ENCODE measurements at regions not wholly inside any gene's neighbourhood (a gene's known extent, or its start where the extent isn't known, plus 50 kb on each side); places are given as distances from the start of the nearest gene placed in this dataset.

- H3K27me3 ChIP-seq (ENCODE audit: control insufficient read depth, insufficient read depth, low read length) = no peaks in the 10 kb centered on the region
- H3K27ac ChIP-seq (ENCODE audit: low read depth, low read length) = no peak overlapping the region
- peaks cover 4% of the 10 kb centered on the region for H3K4me1 ChIP-seq (ENCODE audit: control insufficient read depth, insufficient read depth, low read length)
- no peaks in the 10 kb centered on the region for H3K36me3 ChIP-seq (ENCODE audit: control insufficient read depth, insufficient read depth, low read length)
- H3K9ac ChIP-seq (ENCODE audit: low read length) = no peak overlapping the region
- no peak overlapping the region for H3K4me3 ChIP-seq (ENCODE audit: low read length)
These were observed 235.9 kb downstream of the REEP3 start for GRCh38 chr10:63757067-63757466.

GRCh38 chr10:63758080-63758479 is 236.9 kb downstream of the REEP3 start:
- Histone ChIP-seq H3K4me1 (ENCODE audit: control insufficient read depth, insufficient read depth, low read length) (peaks cover 4% of the 10 kb centered on the region), H3K4me3 (ENCODE audit: low read length) (no peak overlapping the region), H3K27me3 (ENCODE audit: control insufficient read depth, insufficient read depth, low read length) (no peaks in the 10 kb centered on the region), H3K9ac (ENCODE audit: low read length) (no peak overlapping the region), H3K27ac (ENCODE audit: low read depth, low read length) (no peak overlapping the region), H3K36me3 (ENCODE audit: control insufficient read depth, insufficient read depth, low read length) (no peaks in the 10 kb centered on the region)

- Histone ChIP-seq H3K4me1 (ENCODE audit: control insufficient read depth, insufficient read depth, low read length) (peaks cover 4% of the 10 kb centered on the region), H3K9ac (ENCODE audit: low read length) (no peak overlapping the region), H3K36me3 (ENCODE audit: control insufficient read depth, insufficient read depth, low read length) (no peaks in the 10 kb centered on the region), H3K4me3 (ENCODE audit: low read length) (no peak overlapping the region), H3K27me3 (ENCODE audit: control insufficient read depth, insufficient read depth, low read length) (no peaks in the 10 kb centered on the region), H3K27ac (ENCODE audit: low read depth, low read length) (no peak overlapping the region)
These were observed 238.1 kb downstream of the REEP3 start for GRCh38 chr10:63759335-63759734.

- Histone ChIP-seq H3K27me3 (ENCODE audit: control insufficient read depth, insufficient read depth, low read length) (no peaks in the 10 kb centered on the region), H3K9ac (ENCODE audit: low read length) (no peak overlapping the region), H3K27ac (ENCODE audit: low read depth, low read length) (peak overlapping the region; percentile 57), H3K4me1 (ENCODE audit: control insufficient read depth, insufficient read depth, low read length) (peaks cover 4% of the 10 kb centered on the region), H3K36me3 (ENCODE audit: control insufficient read depth, insufficient read depth, low read length) (no peaks in the 10 kb centered on the region), H3K4me3 (ENCODE audit: low read length) (no peak overlapping the region)
These were observed 239.0 kb downstream of the REEP3 start for GRCh38 chr10:63760034-63760707.

- Histone ChIP-seq H3K4me1 (ENCODE audit: control insufficient read depth, insufficient read depth, low read length) (peaks cover 4% of the 10 kb centered on the region), H3K27me3 (ENCODE audit: control insufficient read depth, insufficient read depth, low read length) (no peaks in the 10 kb centered on the region), H3K9ac (ENCODE audit: low read length) (no peak overlapping the region), H3K27ac (ENCODE audit: low read depth, low read length) (no peak overlapping the region), H3K36me3 (ENCODE audit: control insufficient read depth, insufficient read depth, low read length) (no peaks in the 10 kb centered on the region), H3K4me3 (ENCODE audit: low read length) (no peak overlapping the region)
These were observed 239.5 kb downstream of the REEP3 start for GRCh38 chr10:63760708-63761047.

GRCh38 chr10:63761243-63761642 is 240.0 kb downstream of the REEP3 start:
- no peaks in the 10 kb centered on the region for H3K36me3 ChIP-seq (ENCODE audit: control insufficient read depth, insufficient read depth, low read length)
- H3K4me1 ChIP-seq (ENCODE audit: control insufficient read depth, insufficient read depth, low read length) = peaks cover 4% of the 10 kb centered on the region
- no peaks in the 10 kb centered on the region for H3K27me3 ChIP-seq (ENCODE audit: control insufficient read depth, insufficient read depth, low read length)
- H3K27ac ChIP-seq (ENCODE audit: low read depth, low read length) = no peak overlapping the region
- no peak overlapping the region for H3K4me3 ChIP-seq (ENCODE audit: low read length)
- H3K9ac ChIP-seq (ENCODE audit: low read length) = no peak overlapping the region

GRCh38 chr10:63763744-63764143 is 242.5 kb downstream of the REEP3 start:
- H3K4me3 ChIP-seq (ENCODE audit: low read length) = no peak overlapping the region
- H3K27ac ChIP-seq (ENCODE audit: low read depth, low read length) = no peak overlapping the region
- peaks cover 7% of the 10 kb centered on the region for H3K4me1 ChIP-seq (ENCODE audit: control insufficient read depth, insufficient read depth, low read length)
- no peak overlapping the region for H3K9ac ChIP-seq (ENCODE audit: low read length)
- H3K36me3 ChIP-seq (ENCODE audit: control insufficient read depth, insufficient read depth, low read length) = no peaks in the 10 kb centered on the region
- no peaks in the 10 kb centered on the region for H3K27me3 ChIP-seq (ENCODE audit: control insufficient read depth, insufficient read depth, low read length)

GRCh38 chr10:63765126-63765525 is 243.9 kb downstream of the REEP3 start:
- H3K27ac ChIP-seq (ENCODE audit: low read depth, low read length) = no peak overlapping the region
- peaks cover 6% of the 10 kb centered on the region for H3K4me1 ChIP-seq (ENCODE audit: control insufficient read depth, insufficient read depth, low read length)
- H3K4me3 ChIP-seq (ENCODE audit: low read length) = no peak overlapping the region
- no peak overlapping the region for H3K9ac ChIP-seq (ENCODE audit: low read length)
- H3K27me3 ChIP-seq (ENCODE audit: control insufficient read depth, insufficient read depth, low read length) = no peaks in the 10 kb centered on the region
- H3K36me3 ChIP-seq (ENCODE audit: control insufficient read depth, insufficient read depth, low read length) = no peaks in the 10 kb centered on the region

- no peak overlapping the region for H3K9ac ChIP-seq (ENCODE audit: low read length)
- H3K27me3 ChIP-seq (ENCODE audit: control insufficient read depth, insufficient read depth, low read length) = no peaks in the 10 kb centered on the region
- H3K4me1 ChIP-seq (ENCODE audit: control insufficient read depth, insufficient read depth, low read length) = peaks cover 3% of the 10 kb centered on the region
- no peak overlapping the region for H3K27ac ChIP-seq (ENCODE audit: low read depth, low read length)
- no peaks in the 10 kb centered on the region for H3K36me3 ChIP-seq (ENCODE audit: control insufficient read depth, insufficient read depth, low read length)
- H3K4me3 ChIP-seq (ENCODE audit: low read length) = no peak overlapping the region
These were observed 245.5 kb downstream of the REEP3 start for GRCh38 chr10:63766745-63767137.

GRCh38 chr10:63767138-63767801 is 246.1 kb downstream of the REEP3 start:
- no peak overlapping the region for H3K27ac ChIP-seq (ENCODE audit: low read depth, low read length)
- H3K36me3 ChIP-seq (ENCODE audit: control insufficient read depth, insufficient read depth, low read length) = no peaks in the 10 kb centered on the region
- no peak overlapping the region for H3K4me3 ChIP-seq (ENCODE audit: low read length)
- H3K9ac ChIP-seq (ENCODE audit: low read length) = no peak overlapping the region
- H3K4me1 ChIP-seq (ENCODE audit: control insufficient read depth, insufficient read depth, low read length) = peaks cover 3% of the 10 kb centered on the region
- H3K27me3 ChIP-seq (ENCODE audit: control insufficient read depth, insufficient read depth, low read length) = no peaks in the 10 kb centered on the region

- Histone ChIP-seq H3K27me3 (ENCODE audit: control insufficient read depth, insufficient read depth, low read length) (no peaks in the 10 kb centered on the region), H3K9ac (ENCODE audit: low read length) (no peak overlapping the region), H3K4me1 (ENCODE audit: control insufficient read depth, insufficient read depth, low read length) (peaks cover 3% of the 10 kb centered on the region), H3K27ac (ENCODE audit: low read depth, low read length) (no peak overlapping the region), H3K4me3 (ENCODE audit: low read length) (no peak overlapping the region), H3K36me3 (ENCODE audit: control insufficient read depth, insufficient read depth, low read length) (no peaks in the 10 kb centered on the region)
These were observed 248.2 kb downstream of the REEP3 start for GRCh38 chr10:63769367-63769766.

GRCh38 chr10:63770523-63770922 is 249.3 kb downstream of the REEP3 start:
- H3K4me1 ChIP-seq (ENCODE audit: control insufficient read depth, insufficient read depth, low read length) = peaks cover 3% of the 10 kb centered on the region
- no peak overlapping the region for H3K27ac ChIP-seq (ENCODE audit: low read depth, low read length)
- H3K4me3 ChIP-seq (ENCODE audit: low read length) = no peak overlapping the region

GRCh38 chr10:63772491-63772890 is 251.3 kb downstream of the REEP3 start:
- no peaks in the 10 kb centered on the region for H3K4me1 ChIP-seq (ENCODE audit: control insufficient read depth, insufficient read depth, low read length)
- no peak overlapping the region for H3K4me3 ChIP-seq (ENCODE audit: low read length)
- H3K27ac ChIP-seq (ENCODE audit: low read depth, low read length) = no peak overlapping the region

More at GRCh38 chr10:63770523-63770922, 249.3 kb downstream of the REEP3 start:
- H3K9ac ChIP-seq (ENCODE audit: low read length) = no peak overlapping the region
- no peaks in the 10 kb centered on the region for H3K27me3 ChIP-seq (ENCODE audit: control insufficient read depth, insufficient read depth, low read length)
- H3K36me3 ChIP-seq (ENCODE audit: control insufficient read depth, insufficient read depth, low read length) = no peaks in the 10 kb centered on the region

More at GRCh38 chr10:63772491-63772890, 251.3 kb downstream of the REEP3 start:
- Histone ChIP-seq H3K27me3 (ENCODE audit: control insufficient read depth, insufficient read depth, low read length) (no peaks in the 10 kb centered on the region), H3K36me3 (ENCODE audit: control insufficient read depth, insufficient read depth, low read length) (no peaks in the 10 kb centered on the region), H3K9ac (ENCODE audit: low read length) (no peak overlapping the region)
